ENCODE measurements at regions not wholly inside any gene's neighbourhood (a gene's known extent, or its start where the extent isn't known, plus 50 kb on each side); places are given as distances from the start of the nearest gene placed in this dataset.

- TF ChIP-seq CTCF (IDR thresholded peaks at IDR 0.05; ENCODE audit: borderline replicate concordance, control extremely low read depth, extremely low read depth, insufficient read depth, missing control alignments): no peak
- in situ Hi-C loops (cut with MboI; ENCODE audit: low sequenced_read_pairs, unreplicated experiment): no loop called here
- DNase-seq (ENCODE audit: low spot score): no peak
These were observed 161.0 kb upstream of the RORB start for GRCh38 chr9:74336161-74336560.

- in situ Hi-C loops (cut with MboI; ENCODE audit: low sequenced_read_pairs, unreplicated experiment): no loop called here
- no peak for DNase-seq (ENCODE audit: low spot score)
- no peak for TF ChIP-seq CTCF (IDR thresholded peaks at IDR 0.05; ENCODE audit: borderline replicate concordance, control extremely low read depth, extremely low read depth, insufficient read depth, missing control alignments)
These were observed 148.4 kb upstream of the RORB start for GRCh38 chr9:74348777-74349176.

- no peak for TF ChIP-seq CTCF (IDR thresholded peaks at IDR 0.05; ENCODE audit: borderline replicate concordance, control extremely low read depth, extremely low read depth, insufficient read depth, missing control alignments)
- DNase-seq (ENCODE audit: low spot score): no peak
- in situ Hi-C loops (cut with MboI; ENCODE audit: low sequenced_read_pairs, unreplicated experiment): no loop called here
These were observed 142.0 kb upstream of the RORB start for GRCh38 chr9:74355107-74355506.

GRCh38 chr9:74357577-74357976, 139.6 kb upstream of the RORB start:
- DNase-seq (ENCODE audit: low spot score): no peak
- in situ Hi-C loops (cut with MboI; ENCODE audit: low sequenced_read_pairs, unreplicated experiment): no loop called here
- TF ChIP-seq CTCF (IDR thresholded peaks at IDR 0.05; ENCODE audit: borderline replicate concordance, control extremely low read depth, extremely low read depth, insufficient read depth, missing control alignments): no peak

GRCh38 chr9:74358959-74359358, 138.2 kb upstream of the RORB start:
- in situ Hi-C loops (cut with MboI; ENCODE audit: low sequenced_read_pairs, unreplicated experiment): no loop called here
- no peak for TF ChIP-seq CTCF (IDR thresholded peaks at IDR 0.05; ENCODE audit: borderline replicate concordance, control extremely low read depth, extremely low read depth, insufficient read depth, missing control alignments)
- no peak for DNase-seq (ENCODE audit: low spot score)

- in situ Hi-C loops (cut with MboI; ENCODE audit: low sequenced_read_pairs, unreplicated experiment): no loop called here
- no peak for DNase-seq (ENCODE audit: low spot score)
- no peak for TF ChIP-seq CTCF (IDR thresholded peaks at IDR 0.05; ENCODE audit: borderline replicate concordance, control extremely low read depth, extremely low read depth, insufficient read depth, missing control alignments)
These were observed 135.6 kb upstream of the RORB start for GRCh38 chr9:74361508-74361907.

GRCh38 chr9:74362423-74362822, 134.7 kb upstream of the RORB start:
- no peak for TF ChIP-seq CTCF (IDR thresholded peaks at IDR 0.05; ENCODE audit: borderline replicate concordance, control extremely low read depth, extremely low read depth, insufficient read depth, missing control alignments)
- in situ Hi-C loops (cut with MboI; ENCODE audit: low sequenced_read_pairs, unreplicated experiment): no loop called here
- DNase-seq (ENCODE audit: low spot score): no peak
